Breast epithelium (tissue), 3 donors: ENCODE measurements at regions not wholly inside any gene's neighbourhood (a gene's known extent, or its start where the extent isn't known, plus 50 kb on each side); places are given as distances from the start of the nearest gene placed in this dataset.

Experiments used
- POLR2A ChIP-seq: fragments of 450-650 bp; IDR thresholded peaks from one replicate; pipeline ENCODE4 v1.6.1; 2016; ENCODE audit warnings: antibody characterized with exemption, mild to moderate bottlenecking, moderate library complexity
- POLR2AphosphoS5 ChIP-seq, 3 donors: sonication (generic); formaldehyde crosslinking; IDR thresholded peaks; one replicate each; pipeline ENCODE4 v1.6.1; 2017; ENCODE audit warnings: antibody characterized with exemption in 3 of 3
- TF ChIP-seq, protein P1 (sequence below), 3 donors: fragments of 450-650 bp; IDR thresholded peaks; one replicate each; pipeline ENCODE4 v1.5.1; 2016 to 2017; ENCODE audit warnings: antibody characterized with exemption in 3 of 3, mild to moderate bottlenecking in 3 of 3, moderate library complexity in 3 of 3

- TF ChIP-seq, protein P1, sequence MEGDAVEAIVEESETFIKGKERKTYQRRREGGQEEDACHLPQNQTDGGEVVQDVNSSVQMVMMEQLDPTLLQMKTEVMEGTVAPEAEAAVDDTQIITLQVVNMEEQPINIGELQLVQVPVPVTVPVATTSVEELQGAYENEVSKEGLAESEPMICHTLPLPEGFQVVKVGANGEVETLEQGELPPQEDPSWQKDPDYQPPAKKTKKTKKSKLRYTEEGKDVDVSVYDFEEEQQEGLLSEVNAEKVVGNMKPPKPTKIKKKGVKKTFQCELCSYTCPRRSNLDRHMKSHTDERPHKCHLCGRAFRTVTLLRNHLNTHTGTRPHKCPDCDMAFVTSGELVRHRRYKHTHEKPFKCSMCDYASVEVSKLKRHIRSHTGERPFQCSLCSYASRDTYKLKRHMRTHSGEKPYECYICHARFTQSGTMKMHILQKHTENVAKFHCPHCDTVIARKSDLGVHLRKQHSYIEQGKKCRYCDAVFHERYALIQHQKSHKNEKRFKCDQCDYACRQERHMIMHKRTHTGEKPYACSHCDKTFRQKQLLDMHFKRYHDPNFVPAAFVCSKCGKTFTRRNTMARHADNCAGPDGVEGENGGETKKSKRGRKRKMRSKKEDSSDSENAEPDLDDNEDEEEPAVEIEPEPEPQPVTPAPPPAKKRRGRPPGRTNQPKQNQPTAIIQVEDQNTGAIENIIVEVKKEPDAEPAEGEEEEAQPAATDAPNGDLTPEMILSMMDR (IDR thresholded peaks at IDR 0.05) = no peak
- TF ChIP-seq POLR2AphosphoS5 (IDR thresholded peaks at IDR 0.05) (no peak), POLR2A (no peak)
These were observed 338.8 kb downstream of the VPS13C start for GRCh38 chr15:61721418-61721817.
